GM19035 (cell line): ENCODE measurements at regions not wholly inside any gene's neighbourhood (a gene's known extent, or its start where the extent isn't known, plus 50 kb on each side); places are given as distances from the start of the nearest gene placed in this dataset.
"Not testable (repeated sequence)": the region's sequence is repeated elsewhere in the genome, so short reads cannot be mapped to it uniquely, and the experiment has no call there.

Source experiments
- ATAC-seq: cut with Tn5 transposase; IDR thresholded peaks from one replicate; pipeline ENCODE4 v1.9.1; 2021; ENCODE audit not compliant: unreplicated experiment

DNA sequence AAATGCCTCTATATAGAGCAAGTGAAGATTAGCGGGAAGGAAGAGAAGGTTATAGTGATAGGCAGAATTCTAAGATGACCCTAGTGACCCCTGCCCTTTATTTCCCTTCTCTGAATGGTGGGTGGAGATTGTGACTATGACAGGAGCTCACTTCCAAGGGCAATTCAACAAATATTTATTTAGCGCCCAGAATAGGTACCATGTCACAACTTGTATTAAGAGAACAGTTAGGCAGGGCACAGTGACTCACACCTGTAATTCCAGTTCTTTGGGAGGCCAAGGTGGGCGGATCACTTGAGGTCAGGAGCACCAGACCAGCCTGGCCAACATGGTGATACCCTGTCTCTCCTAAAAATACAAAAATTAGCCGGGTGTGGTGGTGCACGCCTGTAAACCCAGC is 236.0 kb upstream of the POGK start:
- no peak for ATAC-seq

DNA sequence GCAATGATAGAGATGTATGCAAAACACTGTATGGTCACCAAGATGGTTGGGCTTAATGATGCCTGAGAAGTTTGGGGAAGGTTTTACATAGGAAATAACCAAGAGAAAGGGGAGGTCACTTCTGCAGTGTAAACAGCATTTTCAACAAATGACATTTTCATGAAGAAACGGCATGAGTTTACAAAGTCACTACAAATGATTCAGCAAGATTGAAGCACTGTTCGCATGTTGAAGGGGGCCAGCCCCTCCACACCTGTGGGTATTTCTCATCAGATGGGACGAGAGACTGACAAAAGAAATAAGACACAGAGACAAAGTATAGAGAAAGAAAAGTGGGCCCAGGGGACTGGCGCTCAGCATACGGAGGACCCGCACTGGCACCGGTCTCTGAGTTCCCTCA is 234.1 kb upstream of the POGK start:
- no peak for ATAC-seq

DNA sequence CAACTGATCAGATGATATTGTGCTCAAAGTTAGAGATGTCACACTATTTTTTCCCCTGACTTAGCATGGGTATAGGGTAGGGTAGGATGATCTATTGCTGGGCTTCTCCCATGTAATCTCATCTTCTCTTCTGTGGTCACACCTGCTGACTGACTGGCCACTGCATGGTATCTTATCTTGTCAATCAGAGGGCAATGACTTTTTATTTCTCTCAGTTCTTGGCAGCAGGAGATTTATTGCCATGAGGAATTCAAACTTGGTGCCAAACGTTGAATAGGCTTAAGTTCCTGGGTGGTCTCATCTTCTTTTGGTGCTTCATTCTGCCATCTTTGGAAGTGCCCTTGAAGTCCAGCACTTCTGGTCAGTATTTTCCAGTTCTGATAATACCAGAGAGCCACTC is 226.4 kb upstream of the POGK start:
- no peak for ATAC-seq

DNA sequence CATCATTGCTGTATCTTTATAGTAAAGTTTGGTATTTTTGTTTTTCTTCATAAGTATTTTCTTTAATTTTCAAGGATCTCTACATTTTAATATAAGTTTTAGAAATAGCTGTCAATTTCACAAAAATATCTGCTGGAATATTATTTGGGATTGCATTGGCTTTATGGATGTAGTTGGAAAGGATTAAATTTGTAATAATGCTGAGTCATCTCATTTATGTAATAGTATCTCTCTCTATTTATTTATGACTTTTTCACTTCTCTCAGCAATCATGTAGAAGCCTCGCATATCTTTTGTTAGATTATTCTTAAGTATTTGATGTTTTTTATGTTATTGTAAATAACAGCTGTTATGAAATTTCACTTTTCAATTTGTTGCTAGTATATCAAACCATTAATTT is 223.1 kb upstream of the POGK start:
- ATAC-seq, result no peak

DNA sequence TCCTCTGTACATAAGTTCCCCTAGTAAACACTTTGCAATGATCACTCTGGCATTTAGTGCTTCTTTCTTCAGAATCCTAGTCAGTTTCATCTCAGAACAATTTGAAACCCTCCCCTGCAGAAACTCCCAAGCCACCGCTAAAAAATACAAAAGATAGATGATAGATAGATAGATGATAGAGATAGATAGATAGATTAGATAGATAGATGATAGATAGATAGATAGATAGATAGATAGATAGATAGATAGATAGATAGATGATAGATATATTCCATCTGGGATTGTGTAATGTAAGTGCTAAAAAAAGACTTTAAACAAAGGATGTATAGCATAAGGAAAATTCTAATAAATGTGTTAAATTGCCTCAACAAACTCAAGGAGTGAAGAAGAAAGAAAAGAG is 212.6 kb upstream of the POGK start:
- ATAC-seq, result no peak

DNA sequence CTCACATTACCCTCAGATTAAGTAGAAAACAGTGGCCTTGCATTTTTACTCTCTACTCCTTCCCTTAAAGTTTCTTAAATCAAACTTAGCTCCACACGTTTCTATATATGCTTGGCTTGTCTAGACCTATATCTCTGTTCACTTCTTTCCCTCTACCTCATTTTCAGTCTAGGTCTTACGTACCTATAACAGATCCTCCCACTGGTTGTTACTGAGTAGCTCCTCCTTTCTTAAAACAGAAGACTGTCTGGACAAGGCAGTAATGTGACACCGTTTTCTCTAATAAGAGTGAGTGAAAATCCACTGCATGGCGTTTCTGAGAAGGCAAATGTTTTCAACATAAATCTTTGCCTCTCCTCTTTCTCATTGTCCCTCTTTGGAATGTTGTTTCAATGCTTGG is 211.7 kb upstream of the POGK start:
- no peak for ATAC-seq

DNA sequence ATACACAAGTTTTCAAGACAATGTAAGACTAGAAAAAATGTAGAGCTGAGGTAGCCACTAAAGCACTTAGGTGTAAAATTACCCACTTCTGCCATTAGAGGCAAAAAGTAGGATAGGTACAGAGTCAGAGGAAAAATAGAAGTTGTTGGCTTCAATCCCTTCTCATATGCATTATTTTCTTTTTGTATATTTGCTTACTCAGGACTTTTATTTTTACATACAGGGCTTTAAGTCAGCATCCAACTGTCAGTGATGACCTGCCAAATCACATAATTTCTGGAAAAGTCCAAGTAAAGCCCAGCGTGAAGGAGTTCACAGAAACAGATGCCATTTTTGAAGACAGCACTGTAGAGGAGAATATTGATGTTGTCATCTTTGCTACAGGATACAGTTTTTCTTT is 211.0 kb upstream of the POGK start:
- no peak for ATAC-seq

DNA sequence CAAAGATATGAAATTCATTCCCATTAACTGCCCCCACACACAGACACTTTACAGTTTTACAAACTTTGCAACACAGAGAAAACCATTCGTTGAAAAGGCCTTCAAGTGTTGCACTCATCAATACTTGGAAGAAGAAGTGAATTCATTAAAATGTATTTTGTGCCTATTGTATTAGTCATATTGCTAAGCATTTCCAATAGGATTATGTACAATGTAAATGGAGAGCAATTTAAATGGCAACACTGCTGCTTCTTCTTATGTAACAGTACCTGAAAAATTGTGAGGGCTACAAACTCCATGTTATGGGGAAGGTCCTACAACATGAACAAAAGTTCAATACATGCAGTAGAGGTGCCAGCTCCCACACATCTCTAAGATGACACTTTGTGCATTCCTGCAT is 209.3 kb upstream of the POGK start:
- no peak for ATAC-seq

DNA sequence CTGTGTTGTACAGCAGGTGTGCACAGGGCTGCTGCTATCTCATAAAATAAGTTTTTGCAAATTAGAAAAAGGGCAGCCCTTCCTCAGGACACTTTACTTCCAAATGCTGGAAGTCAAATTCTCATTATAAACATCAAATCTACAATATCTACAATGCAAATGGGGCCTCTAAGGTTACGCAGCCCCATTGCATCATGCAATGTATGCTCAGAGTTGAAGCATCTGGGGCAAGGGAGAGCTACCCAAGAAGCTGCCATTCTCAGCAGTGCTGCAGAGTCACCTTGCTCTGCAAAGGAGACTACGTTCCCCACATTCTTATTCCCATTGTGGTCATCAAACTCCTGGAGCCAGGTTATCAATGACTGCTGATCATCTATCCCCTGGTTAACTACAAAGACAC is 208.9 kb upstream of the POGK start:
- no peak for ATAC-seq

DNA sequence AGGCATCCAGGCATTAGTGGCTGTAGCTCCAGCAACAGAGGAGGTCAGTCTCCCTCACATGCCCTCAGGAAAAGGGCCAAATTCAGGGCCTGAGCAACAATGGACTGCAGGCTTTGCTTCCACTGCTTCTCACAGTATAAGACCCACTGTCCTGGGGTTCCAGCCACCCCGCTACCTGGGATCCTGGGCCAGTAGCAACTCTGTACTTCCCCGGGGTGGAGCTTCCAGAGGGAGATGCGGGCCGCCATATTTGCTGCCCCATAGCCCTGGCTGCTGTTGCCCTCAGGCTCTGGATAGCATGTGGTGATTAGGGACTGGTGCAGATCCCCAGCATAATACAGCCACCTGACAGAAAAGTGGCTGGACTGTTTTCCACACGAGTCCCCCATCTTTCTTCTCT is 201.1 kb upstream of the POGK start:
- ATAC-seq, result no peak

DNA sequence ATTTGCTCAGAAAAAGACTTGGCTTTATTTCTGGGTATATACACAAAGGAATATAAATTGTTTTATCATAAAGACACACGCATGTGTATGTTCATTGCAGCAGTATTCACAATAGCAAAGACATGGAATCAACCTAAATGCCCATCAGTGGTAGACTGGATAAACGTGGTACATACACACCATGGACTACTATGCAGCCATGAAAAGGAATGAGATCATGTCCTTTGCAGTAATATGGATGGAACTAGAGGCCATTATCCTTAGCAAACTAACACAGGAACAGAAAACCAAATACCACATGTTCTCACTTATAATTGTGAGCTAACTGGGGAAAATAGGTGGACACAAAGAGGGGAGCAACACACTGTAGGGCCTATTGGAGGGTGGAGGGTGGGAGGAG is 182.0 kb upstream of the POGK start:
- ATAC-seq, result not testable (repeated sequence)

DNA sequence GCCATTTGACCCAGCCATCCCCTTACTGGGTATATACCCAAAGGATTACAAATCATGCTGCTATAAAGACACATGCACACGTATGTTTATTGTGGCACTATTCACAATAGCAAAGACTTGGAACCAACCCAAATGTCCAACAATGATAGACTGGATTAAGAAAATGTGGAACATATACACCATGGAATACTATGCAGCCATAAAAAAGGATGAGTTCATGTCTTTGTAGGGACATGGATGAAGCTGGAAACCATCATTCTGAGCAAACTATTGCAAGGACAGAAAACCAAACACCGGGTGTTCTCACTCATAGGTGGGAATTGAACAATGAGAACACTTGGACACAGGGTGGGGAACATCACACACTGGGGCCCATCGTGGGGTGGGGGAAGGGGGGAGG is 172.5 kb upstream of the POGK start:
- not testable (repeated sequence) for ATAC-seq

DNA sequence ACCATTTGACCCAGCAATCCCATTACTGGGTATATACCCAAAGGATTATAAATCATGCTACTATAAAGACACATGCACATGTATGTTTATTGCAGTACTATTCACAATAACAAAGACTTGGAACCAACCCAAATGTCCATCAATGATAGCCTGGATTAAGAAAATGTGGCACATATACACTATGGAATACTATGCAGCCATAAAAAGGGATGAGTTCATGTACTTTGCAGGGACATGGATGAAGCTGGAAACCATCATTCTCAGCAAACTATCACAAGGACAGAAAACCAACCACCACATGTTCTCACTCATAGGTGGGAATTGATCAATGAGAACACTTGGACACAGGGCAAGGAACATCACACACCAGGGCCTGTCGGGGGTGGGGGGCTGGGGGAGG is 171.7 kb upstream of the POGK start:
- ATAC-seq, result not testable (repeated sequence)

DNA sequence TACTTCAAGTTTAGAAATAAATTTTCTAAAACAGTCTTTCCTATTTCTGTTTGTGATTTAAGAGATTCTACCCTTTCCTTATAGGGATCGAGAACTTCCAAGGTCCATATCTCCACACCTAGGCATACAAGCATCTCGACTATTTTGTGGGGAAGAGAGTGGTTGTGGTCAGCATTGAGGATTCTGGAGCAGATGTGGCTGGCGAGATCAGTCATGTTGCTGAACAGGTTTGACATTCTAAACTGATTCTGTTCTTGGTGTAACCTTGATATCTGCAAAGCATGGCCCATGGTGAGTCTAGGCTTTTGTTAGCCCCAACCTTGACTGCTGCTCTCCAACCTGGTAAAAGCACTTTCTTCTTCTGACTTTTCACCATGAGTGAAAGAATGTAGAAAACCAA is 167.6 kb upstream of the POGK start:
- ATAC-seq, result no peak

DNA sequence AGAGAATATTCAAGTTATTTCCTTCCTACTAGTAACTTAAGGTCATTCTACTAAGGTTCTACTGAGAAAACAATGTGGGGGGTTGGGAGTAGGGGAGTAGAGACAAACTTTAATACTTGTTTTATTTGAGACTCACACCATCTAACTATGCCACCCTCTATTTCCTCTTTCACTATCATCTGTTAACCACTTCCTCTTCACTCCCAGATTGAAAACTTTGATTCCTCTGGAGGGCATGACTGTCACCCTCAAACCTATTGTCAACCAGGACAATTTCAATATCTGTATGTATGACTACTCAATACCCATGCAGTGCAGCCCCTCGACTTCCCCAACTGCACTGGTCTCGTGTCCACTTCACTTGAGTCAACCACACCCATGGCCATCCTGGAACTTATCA is 165.6 kb upstream of the POGK start:
- no peak for ATAC-seq

DNA sequence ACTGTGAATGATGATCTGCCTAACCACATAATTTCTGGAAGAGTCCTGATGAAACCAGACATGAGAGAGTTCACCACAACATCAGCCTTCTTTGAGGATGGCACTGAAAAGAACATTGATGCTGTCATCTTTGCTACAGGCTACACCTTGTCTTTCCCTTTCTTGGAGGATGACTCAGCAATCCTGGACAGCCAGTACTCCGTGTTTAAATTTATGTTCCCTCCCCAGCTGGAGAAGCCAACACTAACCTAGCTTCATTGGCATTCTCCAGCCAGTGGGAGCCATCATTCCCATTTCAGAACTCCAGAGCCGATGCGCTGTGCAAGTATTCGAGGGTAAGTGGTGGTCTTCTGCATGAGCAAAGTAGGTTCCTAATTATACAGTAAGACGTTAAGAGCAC is 164.1 kb upstream of the POGK start:
- ATAC-seq, result no peak

DNA sequence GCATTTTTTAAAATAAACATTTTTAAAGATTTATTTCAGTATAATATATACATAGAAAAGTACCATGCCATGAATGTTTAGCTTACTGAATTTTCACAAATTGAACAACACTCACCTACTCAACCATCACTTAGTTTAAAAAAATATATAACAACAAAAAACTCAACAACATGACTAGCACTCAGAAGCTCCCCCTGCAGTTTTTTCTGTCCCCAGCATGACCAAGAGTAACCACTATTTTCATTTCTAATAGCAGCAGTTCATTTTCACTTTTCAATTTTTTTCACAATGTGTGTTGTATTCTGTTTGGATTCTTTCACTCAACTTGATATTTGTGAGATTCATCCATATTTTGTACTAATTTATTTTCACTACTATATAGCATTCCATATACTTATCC is 162.3 kb upstream of the POGK start:
- ATAC-seq, result no peak

DNA sequence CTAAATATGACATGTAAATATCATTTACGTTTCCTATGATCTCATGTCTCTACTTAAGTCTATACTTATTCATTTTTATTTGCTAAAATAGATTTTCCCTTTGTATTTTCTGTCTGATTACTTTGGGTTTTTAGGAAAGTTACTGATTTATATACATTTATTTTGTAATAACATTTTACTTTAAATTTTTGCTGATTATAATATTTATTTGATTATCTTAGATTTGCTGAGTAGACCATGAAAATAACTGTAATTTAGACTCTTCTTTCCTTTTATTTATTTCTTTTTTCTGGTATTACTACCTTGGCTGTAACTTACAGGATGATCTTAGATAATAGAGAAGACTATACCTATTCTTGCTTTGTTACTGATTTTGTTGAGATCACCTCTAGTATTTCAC is 159.9 kb upstream of the POGK start:
- ATAC-seq, result no peak

DNA sequence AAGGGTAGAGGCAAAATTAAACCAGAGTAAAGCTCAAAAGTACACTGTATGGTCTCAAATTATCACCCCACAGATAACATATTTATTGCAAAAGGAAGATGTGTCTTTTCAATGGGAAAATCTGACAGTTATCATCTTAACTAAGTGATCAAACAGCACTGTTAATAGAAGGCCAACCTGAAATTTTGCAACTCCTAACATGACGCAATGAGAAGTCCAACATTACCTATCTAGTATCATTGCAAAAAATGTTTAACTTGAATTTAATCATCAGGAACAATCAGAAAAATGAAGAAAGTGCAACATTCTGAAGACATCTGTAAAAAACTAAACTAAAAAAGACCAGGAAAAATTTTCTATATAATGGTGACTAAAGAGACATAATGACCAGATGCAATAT is 156.7 kb upstream of the POGK start:
- no peak for ATAC-seq

DNA sequence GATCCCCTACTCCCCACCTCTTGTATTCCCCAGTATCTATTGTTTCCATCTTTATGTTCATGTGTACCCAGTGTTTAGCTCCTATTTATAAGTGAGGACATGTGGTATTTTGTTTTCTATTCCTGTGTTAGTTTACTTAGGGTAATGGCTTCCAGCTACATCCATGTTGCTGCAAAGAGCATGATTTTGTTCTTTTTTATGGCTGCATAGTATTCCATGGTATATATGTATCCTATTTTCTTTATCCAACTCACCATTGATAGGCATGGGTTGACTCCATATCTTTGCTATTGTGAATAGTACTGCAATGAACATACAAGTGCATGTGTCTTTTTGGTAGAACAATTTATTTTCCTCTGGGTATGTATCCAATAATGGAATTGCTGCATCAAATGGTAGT is 154.6 kb upstream of the POGK start:
- not testable (repeated sequence) for ATAC-seq

DNA sequence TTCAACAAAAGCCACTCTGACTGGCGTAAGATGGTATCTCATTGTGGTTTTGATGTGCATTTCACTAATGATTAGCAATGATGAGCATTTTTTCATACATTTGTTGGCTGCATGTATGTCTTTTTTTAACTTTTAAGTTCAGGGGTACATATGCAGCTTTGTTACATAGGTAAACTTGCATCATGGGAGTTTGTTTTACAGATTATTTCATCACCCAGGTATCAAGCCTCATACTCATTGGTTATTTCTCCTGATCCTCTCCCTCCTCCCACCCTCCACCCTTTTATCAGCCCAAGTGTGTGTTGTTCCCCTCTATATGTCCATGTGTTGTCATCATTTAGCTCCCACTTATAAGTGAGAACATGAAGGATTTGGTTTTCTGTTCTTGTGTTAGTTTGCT is 154.1 kb upstream of the POGK start:
- no peak for ATAC-seq

DNA sequence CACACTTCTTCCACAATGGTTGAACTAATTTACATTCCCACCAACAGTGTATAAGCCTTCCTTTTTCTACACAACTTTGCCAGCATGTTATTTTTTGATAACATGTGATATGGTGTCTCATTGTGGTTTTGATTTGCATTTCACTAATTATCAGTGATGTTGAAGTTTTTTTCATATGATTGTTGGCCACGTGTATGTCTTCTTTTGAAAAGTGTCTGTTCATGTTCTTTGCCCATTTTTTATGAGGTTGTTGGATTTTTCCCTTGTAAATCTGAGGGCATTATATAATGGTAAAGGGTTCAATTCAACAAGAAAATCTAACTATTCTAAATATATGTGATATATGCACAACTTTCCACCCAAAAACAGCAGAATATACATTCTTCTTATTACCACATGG is 153.4 kb upstream of the POGK start:
- ATAC-seq, result not testable (repeated sequence)

DNA sequence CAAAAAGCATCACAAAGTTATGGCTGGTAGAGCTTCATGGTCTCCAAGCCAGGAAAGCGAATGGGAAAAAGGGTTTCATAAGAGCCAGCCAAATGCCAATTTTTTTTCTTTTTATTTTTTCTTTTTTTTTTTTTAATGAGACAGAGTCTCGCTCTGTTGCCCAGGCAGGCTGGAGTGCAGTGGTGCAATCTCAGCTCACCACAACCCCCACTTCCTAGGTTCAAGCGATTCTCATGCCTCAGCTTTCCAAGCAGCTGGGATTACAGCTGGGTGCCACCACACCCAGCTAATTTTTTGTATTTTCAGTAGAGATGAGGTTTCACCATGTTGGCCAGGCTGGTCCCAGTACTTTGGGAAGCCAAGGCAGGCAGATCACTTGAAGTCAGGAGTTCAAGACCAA is 148.7 kb upstream of the POGK start:
- ATAC-seq, result not testable (repeated sequence)

DNA sequence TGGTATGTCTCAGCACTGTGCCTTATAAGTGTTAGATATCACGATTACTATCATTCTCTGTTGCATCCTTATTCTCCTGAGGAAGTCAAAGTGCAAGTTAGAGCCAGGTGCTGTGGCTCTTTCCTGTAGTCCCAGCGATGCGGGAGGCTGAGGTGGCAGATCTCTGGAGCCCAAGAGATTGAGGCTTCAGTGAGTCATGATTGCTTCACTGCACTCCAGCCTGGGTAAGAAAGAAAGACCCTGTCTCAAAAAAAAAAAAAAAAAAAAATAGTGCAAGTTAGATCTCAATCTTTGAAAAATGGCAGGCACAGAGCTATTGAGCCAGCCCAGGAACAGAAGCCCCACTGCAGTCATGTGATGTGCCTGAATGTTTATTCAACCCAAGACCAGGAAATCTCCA is 147.8 kb upstream of the POGK start:
- no peak for ATAC-seq
